ENCODE measurements at regions not wholly inside any gene's neighbourhood (a gene's known extent, or its start where the extent isn't known, plus 50 kb on each side); places are given as distances from the start of the nearest gene placed in this dataset.
A peak's percentile ranks its signal among the peaks of the same experiment; 100 is the strongest.
"Not testable (repeated sequence)": the region's sequence is repeated elsewhere in the genome, so short reads cannot be mapped to it uniquely, and the experiment has no call there.

GRCh38 chr19:30804751-30805150, 432.6 kb downstream of the ZNF536 start:
- DNase-seq = no peak

GRCh38 chr19:30804333-30804732, 432.1 kb downstream of the ZNF536 start:
- not testable (repeated sequence) for DNase-seq

- no peak for DNase-seq
Observed at GRCh38 chr19:30802424-30803013, 430.3 kb downstream of the ZNF536 start.

DNA sequence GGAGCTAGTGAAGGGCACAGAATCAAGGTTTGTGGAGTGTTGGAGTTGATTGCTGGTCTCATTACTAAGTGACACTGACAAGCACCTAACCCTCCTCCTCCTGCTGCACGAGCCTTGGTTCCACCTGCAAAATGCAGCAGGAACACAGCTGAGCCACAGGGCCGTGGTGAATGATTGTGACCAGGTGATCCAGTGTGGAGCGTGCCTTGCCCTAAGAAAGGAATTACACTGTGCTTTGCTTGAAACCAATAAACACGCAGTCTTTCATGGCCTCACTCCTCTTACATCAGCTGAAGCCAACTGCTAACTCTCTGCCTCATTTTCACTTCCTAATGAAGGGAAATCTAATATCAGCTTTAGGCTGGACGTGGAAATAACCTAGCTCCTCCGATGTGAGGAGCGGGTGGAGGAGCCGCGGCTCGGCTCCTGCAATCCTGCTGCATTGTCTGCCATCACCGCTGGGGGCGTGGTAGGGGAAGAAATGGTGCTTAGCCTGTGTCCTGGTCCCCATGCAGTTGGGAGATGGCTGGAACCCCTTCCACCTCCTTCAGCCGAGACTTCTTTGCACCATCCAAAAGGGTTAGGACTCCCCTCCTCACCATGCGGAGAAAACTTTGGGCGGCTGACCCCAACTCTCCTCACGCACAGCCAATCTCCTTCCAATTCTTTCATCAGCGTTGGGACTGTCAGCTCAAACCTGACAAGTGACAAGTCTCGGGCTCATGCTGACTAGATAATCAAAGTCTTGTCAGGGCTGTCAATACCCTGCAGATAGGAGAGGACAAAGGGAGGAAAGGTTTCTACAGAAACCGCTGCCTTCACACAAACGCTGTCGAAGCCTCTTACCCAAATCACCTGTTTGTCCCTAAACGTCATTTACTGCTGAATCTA, 427.9 kb downstream of the ZNF536 start:
- peak; percentile 35 for DNase-seq

GRCh38 chr19:30795727-30796126, 423.5 kb downstream of the ZNF536 start:
- no peak for DNase-seq

DNA sequence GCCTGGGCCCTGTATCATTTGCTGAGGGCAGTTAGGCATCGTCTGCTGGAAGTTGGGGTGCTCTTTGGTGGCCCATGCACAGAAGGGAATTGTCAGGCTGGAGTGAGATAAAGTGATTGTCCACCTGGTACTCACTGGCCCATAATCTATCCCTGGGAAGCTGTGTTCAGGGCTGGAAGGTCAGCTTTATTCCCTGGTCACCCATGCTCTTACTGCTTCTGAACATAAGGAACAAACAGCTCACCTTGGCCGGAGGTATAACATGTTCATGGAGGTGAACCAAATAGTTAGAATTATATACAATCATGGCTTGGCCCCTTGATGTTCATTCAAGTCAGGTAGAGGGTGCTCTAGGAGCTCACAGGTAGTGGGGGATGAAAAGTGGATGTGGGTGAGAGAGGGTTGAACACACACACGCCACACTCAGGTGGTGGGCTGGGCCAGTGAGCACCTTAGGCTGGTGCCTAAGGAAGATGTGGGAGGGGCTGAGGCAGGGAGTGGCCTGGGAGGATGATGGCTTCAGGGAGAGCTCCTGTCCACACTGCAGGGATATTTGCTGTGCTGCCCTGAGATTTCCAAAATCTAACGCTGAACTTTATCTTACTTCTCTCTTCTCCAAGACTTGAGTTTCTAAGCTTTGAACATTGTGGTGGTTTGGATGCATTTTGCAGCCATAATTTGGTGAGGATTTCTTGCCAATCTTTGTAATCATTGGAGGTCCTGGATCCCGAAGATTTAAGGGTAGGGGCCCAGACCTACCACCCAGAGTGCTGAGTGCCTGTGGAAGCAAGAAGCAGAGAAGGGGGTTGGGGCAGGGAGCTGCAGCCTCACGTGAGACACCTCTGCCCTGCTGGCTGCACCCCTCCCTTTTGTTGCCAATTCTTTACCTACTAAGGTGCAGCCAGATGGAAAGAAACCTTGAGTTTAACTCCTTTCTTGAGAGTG, 420.6 kb downstream of the ZNF536 start:
- no peak for DNase-seq

- DNase-seq = no peak
Observed at GRCh38 chr19:30791088-30791487, 418.9 kb downstream of the ZNF536 start.

- DNase-seq = no peak
Observed at GRCh38 chr19:30790056-30790680, 418.0 kb downstream of the ZNF536 start.

DNA sequence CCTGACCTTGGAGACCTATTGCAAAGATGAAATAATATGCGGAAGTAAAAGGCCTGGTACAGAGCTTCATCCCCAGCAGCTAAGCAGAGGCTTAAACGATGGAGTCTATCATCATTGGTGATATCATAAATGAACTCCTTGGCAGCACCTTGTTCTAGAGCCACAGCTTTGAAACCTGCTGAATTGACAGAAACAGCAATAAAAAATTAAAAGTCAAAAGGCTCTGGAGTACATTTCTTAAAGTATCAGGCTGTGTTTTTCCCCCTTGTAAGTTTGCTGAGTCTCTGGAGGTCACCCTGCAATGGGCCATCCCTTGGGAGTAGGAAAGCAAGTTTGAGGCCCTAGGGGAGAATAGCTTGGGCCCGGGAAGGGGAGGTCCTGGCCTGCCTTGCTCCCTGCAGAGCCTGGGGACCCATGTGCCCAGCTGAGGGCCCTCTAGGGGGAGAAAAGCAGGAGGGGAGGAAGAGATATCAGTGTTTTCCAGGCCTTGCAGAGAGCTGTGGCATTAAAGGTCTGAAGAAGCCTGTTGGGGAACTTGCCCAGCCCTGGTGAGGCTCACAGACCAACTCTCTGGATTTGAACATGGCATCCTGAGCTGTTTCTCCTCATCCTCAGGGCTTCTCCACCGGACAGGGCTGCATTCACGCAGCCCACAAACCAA, 416.1 kb downstream of the ZNF536 start:
- DNase-seq = no peak

DNA sequence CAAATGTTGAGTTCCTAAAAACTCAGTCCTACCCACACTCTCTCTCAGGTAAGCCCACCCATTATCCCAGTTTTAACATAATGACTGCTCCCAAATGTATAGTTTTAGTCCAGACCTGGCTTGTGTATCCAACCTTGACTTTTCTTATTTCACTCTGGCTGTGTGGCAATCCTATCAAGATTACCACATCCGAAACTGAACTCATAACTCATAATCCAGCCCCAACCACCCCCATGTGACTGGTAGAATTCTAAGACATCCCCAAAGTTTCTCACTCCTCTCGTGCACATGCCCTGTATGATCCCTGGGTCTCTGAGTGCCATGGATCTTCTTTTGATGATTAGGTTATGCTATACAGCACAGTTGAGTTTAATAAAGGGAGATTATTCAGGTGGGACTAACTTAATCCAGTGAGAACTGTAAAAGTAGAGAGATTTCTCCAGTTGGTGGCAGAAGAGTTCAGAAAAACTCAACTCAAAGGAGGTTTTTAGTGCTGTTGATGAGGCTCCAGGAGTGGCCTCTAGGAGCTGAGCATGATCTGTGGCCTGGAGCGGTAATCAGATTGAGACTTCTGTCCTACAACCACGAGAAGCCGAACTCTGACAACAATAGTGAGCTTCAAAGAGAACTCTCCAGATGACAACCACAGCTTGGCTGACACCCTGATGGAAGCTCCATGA, 413.4 kb downstream of the ZNF536 start:
- no peak for DNase-seq

GRCh38 chr19:30784850-30785457, 412.8 kb downstream of the ZNF536 start:
- DNase-seq = no peak

DNA sequence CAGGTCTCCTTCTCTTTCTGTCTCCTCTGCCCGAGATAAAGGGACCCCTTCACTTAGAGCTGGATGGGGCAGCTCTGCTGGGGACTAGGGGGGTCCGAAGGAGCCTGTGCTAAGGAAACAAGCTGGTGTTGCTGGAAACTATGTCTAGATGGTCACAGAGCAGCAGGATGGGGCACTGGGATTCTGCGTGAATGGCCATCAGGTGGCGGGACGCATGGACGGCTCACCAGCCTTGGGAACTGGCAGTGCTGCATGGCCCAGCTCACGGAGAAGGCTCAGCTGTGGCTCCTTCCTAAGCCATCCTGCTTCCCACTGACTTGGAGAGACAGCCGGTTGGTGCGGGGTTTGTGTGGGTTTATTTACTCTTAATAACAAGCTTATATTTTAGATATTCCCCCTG, 411.8 kb downstream of the ZNF536 start:
- no peak for DNase-seq

GRCh38 chr19:30783212-30783611, 411.0 kb downstream of the ZNF536 start:
- DNase-seq = no peak

DNA sequence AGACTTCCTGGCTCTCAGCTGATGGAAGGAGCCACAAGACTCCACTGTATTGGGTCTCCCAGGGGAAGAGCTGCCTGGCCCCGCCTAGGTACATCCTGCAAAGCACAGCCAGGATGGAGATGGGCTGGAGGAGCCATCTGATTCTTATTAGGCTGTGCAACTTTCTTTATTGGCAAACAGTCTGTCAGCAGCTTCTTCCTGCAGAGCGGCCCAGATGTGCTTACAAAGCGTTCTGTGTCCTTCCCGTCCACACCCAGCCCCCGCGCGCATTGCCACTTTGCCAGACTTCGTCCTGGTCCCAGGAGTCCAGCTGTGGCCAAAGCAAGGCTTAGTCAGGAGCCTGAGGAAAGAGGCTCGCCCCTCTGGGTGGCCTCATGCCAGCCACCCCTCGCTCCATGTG, 409.3 kb downstream of the ZNF536 start:
- DNase-seq = no peak

GRCh38 chr19:30781047-30781446, 408.9 kb downstream of the ZNF536 start:
- no peak for DNase-seq

GRCh38 chr19:30780456-30780855, 408.3 kb downstream of the ZNF536 start:
- DNase-seq = no peak

DNA sequence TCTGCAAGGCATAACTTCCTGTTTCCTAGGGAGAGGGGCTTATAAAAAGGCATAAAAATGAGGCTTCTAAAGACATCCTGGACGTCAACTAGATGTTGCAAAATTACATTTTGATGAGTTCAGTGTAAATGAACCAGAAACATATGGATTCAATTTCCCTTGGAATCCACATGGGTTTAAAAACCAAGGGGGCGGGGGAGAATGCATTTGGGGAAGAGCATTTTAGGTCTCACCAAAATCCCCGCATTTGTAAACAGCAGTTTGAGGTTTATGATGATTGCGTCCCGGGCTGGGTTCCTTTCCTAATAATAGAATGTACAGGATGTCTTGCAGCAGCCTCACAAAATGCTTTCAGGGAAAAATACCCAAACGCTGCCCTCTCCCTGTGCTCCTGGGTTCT, 407.8 kb downstream of the ZNF536 start:
- DNase-seq = no peak

DNA sequence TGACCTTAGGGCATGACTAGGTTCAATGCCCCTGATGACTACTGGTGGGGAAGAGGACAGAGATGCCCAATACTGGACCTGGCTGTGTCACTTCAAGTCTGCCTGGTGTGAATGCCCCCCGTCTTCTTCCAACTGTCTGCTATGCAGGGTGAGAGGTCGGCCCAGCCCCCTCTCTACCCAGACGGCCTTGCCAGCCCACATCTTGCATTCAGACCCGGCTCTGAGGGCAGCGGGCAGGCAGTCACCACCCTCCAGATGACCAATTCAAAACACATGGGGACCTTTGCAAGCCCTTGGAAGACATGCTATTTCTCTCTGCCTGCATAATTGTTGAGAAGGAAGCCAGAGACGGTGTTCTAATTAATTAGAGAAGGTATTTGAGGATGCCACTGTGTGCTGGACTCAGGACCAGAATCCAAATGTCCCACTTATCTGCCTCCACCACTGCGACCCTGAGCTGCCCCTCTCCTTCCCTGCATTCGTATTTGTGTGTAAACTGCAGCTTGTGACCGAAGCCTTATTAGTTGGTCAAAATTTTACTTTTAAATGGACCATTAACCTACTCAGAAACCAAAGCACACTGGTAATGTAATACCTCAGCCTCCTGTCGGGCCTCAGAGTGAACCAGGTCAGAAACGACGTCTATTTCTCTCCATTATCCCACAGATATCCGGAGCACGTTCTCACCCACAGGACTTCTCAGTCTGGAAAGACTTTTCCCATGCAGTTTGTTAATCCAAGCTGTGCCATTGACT, 407.0 kb downstream of the ZNF536 start:
- no peak for DNase-seq

GRCh38 chr19:30778061-30778460, 405.9 kb downstream of the ZNF536 start:
- DNase-seq = no peak

DNA sequence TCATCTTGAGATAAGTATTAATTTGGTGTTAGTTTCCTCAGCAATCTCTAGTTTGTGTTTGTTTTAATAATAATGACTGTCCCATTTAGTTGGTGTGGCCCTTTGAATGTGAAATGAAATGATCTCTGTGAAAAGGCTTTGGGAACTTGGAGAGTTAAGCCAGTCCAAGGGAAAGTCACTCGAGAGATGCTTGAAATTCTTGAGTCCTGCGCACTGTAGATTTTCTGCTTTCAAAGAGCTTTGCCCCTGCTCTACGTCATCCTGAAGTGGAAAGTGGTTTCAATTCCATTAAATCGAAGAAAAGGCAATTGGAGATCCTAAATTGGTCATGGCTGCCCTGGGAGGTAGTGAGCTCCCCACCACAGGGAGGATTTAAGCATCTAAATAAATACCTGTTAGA, 403.8 kb downstream of the ZNF536 start:
- no peak for DNase-seq
